Uterus (tissue), 2 donors: ENCODE measurements at regions not wholly inside any gene's neighbourhood (a gene's known extent, or its start where the extent isn't known, plus 50 kb on each side); places are given as distances from the start of the nearest gene placed in this dataset.

Experiments used
- POLR2A ChIP-seq, 2 donors: fragments of 450-650 bp; IDR thresholded peaks; one replicate each; pipeline ENCODE4 v1.6.1; 2016; ENCODE audit warnings: antibody characterized with exemption in 2 of 2, mild to moderate bottlenecking in 1 of 2, moderate library complexity in 1 of 2
- TF ChIP-seq, protein P1 (sequence below), 4 experiments: fragments of 200-600 bp in 2 of 4; fragments of 450-650 bp in 2 of 4; sonication (generic) in 2 of 4; IDR thresholded peaks; one replicate each; pipeline ENCODE4 v1.5.1; 2016 to 2019; ENCODE audit warnings: antibody characterized with exemption in 4 of 4, mild to moderate bottlenecking in 2 of 4, moderate library complexity in 1 of 4

DNA sequence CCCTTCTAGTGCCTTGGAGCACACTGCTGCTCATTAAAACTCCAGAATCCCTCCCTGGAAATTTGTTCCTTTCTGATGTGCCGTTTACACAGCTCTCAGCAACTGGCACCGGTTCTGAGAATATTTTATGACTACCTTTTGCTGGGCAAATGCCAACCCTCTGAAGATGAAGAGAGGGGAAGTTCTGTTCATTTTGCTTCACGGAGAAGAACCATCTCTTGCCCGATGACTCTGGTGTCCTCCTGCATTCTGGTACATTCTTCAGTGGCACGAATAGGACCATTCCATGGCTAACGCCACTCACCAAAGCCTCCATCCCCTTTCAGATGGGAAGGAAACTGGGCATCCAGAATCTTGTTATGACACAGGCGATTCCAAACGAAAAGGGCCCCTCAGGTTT, 96.2 kb upstream of the SIM2 start:
- TF ChIP-seq, protein P1, sequence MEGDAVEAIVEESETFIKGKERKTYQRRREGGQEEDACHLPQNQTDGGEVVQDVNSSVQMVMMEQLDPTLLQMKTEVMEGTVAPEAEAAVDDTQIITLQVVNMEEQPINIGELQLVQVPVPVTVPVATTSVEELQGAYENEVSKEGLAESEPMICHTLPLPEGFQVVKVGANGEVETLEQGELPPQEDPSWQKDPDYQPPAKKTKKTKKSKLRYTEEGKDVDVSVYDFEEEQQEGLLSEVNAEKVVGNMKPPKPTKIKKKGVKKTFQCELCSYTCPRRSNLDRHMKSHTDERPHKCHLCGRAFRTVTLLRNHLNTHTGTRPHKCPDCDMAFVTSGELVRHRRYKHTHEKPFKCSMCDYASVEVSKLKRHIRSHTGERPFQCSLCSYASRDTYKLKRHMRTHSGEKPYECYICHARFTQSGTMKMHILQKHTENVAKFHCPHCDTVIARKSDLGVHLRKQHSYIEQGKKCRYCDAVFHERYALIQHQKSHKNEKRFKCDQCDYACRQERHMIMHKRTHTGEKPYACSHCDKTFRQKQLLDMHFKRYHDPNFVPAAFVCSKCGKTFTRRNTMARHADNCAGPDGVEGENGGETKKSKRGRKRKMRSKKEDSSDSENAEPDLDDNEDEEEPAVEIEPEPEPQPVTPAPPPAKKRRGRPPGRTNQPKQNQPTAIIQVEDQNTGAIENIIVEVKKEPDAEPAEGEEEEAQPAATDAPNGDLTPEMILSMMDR (IDR thresholded peaks at IDR 0.05) = no peak
- no peak for TF ChIP-seq POLR2A (IDR thresholded peaks at IDR 0.05)
